GOT3 (cell line): ENCODE measurements at regions not wholly inside any gene's neighbourhood (a gene's known extent, or its start where the extent isn't known, plus 50 kb on each side); places are given as distances from the start of the nearest gene placed in this dataset.

Experiments used
- DNase-seq: peaks from one replicate; lab custom pipeline; 2025; ENCODE audit warnings: mixed read lengths; lab: John Stamatoyannopoulos, UW

DNA sequence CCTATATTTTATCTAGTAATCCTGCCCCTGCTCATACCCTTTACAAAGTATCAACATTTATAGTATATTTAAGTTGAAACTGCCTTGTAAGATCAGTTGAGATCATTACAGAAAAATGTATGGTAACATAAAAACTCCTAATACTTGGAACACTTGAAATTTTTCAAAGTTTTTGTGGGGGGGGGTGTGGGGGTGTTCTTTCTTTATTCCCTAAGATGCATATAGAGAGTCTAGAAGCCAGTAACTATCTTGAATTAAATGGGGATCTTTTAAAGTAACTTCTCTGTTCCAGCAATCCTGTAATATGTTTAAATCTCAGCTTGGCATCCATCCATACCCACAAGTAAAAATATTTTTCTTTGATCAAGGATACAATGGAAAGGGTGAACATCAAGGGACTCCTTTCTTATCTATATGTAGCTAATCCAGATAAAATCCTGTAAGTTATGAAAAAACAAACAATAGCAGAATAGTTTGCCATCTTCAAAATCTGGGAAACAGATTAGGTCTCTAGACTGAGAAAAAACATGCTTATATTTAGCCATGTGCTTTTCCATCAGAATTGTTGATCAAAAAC, 455.3 kb downstream of the MEIS1 start:
- no peak for DNase-seq

DNA sequence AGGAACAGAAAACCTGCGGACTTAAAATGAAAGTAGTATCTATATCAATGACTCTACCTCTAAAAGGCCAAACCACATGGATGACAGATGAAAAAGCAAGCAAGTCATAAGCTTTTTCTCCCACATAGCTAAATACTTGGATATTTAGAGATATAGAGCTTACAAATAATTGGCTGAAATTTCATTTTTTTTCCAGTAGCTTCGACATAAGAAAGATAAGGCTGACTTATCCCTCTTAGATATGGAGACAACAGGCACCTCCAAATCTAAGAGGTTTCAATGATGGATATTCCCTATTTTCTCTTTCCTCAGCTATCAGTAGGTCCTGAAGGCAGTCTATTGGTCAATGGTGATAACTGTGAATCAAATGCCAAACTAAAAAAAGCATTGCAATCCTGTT, 460.3 kb downstream of the MEIS1 start:
- no peak for DNase-seq

GRCh38 chr2:66896131-66896530, 461.2 kb downstream of the MEIS1 start:
- no peak for DNase-seq

GRCh38 chr2:66897181-66897580, 462.3 kb downstream of the MEIS1 start:
- no peak for DNase-seq

DNA sequence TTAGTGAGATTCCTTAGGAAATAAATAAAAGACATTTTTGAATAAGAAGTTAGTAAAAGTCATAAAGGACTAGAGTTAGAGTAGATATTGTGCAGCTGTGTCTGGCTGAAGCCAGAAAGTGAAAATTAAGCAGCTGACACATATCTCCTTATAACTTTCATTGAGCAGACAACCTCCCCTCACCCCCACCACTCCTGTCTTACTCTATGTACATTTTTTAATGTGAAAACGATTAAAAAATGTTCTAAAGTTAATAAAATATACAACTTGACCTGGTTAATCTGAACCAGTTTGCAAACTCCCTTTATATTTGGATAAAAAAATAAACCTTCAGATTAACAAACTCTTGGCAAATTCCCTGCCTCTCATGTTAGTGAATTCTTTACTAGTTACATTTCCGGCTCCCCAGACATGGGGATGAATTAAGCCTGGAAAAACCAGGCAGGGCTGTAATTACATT, 462.8 kb downstream of the MEIS1 start:
- DNase-seq: no peak

DNA sequence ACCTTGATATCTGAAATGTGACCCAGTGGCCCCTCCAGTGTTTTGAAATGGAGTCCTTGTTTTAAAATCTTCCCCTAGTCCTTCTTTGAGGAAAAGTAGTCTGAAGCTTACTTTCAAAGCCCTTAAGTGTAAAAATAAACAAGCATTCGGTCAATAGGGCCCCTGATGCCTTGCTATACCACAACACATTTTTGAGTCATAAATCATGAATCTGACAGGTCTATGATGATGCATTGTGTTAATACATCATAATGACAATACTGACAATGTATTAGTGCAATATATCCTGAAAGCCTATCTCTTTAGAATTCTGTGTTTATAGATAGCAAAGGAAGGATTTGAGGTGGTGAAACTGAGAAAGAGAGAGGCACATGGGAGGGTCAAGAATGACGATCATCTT, 464.2 kb downstream of the MEIS1 start:
- DNase-seq: no peak

DNA sequence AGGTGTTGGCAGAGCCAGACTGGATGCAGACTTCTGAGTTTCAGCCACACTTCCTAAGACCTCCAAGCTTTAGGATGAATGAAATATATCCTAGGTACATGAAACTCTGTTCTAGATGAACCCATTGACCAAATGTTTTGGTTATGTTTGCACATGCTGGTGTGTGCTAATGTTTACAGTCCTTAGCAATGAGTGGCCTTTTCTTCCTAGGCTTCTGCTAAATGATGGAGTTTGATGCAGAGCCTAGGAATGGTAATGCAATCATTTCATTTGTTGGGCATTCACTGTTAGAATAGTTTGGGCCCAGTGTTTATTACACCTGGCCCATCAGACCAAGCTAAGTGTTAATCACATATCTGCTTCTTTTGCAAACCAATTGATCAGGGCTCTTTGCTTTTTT, 464.7 kb downstream of the MEIS1 start:
- DNase-seq: no peak

DNA sequence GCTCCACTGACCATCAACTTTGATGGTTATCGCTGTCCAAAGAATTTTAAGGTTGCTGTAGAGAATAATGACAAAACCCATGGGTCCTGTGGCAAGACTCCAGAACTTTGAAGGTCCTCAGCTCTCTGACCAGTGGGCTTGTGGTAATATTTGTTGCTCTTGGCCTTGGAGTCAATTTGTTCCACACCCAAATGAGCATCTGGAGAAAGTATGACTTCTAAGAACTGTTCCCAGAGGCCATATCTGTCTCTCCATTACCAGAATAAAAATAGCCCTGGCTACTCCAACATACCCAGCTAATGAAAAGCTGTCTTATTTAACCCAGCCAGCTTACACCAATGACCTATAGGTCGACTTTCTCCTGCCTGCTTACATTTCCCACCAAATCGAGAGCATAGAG, 466.4 kb downstream of the MEIS1 start:
- no peak for DNase-seq

DNA sequence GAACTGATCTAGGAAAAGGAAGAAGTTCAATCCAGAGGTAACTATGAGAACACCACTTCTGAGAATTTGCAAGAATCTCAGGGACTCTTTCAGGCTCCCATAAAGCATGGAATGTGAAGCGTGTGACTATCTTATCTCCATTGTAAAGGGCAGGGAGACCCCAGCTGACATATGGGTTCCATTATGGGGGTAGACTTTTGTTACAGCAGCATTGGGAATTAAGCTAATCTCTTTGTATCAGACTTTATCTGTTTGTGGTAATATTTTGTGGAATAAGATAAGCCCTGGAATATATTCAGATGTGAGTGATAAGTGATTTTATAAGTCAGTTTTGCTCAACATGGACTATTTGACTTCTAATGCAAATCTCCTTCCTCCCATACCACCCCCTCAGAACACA, 468.3 kb downstream of the MEIS1 start:
- no peak for DNase-seq

DNA sequence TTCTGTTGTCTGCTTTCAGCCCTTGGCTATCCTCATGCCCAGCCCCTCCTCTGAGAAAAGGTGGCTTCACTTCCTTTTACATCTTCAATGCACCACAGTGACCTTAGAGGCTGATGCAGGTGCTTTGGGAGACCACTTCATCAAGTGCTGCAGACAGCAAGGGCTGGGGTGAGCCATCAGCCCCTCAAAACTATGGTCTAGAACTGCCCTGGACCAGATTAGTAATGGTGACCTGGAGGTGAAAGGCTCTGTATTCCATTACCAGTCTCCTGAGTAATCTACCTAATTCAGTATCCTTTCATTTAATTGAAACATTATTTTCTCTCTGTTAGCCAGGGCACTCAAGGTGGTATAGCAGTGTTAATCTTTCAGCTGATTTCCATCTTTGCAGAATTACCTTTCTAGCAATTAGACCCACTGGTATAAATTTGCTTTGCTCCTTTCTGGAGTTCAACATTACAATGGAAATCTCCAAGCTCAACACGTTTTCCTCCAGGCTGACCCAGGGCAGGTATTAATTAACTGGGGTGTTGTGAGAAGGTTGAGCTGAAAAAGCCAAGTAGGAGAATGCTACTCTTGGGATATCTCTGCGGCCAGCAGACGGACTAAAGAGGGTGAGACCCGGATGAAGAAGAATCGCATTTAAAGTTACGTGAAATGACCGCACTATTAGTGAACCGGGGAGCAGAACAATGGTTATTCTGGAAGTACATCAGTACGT, 469.0 kb downstream of the MEIS1 start:
- no peak for DNase-seq

DNA sequence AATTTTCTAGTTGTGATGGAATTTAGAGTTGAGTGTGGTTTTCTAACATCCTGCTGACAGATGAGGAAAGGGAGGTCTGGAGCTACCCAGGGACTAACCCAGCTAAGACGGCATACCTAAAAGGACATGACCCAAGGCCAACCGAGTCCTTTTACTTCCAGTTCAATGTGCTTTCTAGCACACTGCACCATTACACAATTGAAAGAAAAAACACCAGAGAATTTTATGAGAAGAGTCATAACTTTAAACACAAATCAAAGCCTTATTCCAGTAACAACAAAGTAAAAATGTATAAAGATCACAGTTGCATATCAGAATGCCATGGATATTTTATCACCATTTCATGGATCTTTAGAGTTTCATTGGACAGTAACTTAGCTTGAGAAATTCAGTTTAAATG, 480.3 kb downstream of the MEIS1 start:
- DNase-seq: no peak

DNA sequence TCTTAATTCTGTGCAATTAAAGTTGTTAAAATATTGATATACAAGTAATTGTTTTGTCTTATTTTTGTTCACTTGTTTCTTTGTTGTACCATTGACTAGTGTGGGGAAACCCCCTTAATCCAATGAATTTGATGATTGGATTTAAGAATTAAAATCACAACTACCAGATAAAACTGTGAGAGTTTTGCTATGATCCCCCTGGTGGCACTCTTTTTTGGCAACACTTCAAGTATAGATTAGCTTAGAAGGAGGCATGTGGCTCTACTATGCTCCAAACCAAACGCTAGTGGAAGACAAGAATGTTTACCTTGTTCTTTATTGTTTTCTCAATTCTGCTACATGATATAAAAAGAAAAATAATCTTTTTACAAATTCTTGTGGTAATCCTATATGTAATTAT, 477.8 kb upstream of the ETAA1 start:
- DNase-seq: no peak

- DNase-seq: no peak
Measured at GRCh38 chr2:66920415-66920814, 476.7 kb upstream of the ETAA1 start.

- no peak for DNase-seq
Measured at GRCh38 chr2:66925128-66925527, 472.0 kb upstream of the ETAA1 start.

DNA sequence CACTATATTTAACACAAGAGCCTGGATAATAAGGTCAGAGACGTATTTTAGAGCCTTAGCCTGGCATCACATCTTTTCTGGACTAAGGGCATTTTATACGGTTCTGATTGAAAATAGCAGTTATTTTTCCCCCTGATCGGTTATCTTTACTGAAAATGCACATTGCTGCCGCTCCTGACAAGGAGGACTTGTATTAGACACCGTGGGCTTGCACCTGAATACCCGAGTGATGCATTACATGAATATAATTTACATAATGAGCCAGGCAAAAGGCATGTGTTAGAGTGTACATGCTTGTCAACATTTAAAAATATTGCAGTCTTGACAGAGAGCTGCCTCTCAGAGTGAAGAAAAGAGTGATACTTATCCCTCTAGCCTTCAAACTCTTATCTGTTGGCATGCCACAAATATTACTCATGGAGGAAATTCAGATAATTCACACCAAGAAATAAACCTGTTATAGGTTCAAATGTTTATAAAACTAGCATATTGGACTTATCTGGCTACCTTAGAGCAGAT, 470.5 kb upstream of the ETAA1 start:
- no peak for DNase-seq

GRCh38 chr2:66929632-66930338, 467.3 kb upstream of the ETAA1 start:
- DNase-seq: no peak

- DNase-seq: no peak
Measured at GRCh38 chr2:66930339-66931220, 466.6 kb upstream of the ETAA1 start.

DNA sequence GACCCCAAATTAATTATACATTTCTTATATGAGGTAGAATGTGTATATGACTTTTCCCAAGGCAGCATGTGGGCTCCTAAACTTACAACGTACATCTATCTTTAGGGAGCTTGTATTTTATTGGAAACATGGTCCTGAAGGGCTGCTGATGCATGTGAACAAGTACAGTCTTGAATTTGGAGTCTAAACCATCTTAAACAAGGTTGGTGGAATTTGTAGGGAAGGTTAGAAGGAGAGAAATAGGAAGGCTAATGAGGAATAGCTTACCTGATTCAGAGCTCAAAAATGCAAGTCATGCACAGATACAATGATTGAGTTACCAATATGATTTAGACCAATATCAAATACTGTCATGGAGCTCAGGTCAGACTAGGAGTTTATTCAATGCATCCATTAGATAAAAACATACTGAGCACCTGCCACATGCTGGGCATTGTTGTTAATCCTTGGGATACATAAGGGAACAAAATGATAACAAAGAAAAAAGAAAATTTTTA, 458.6 kb upstream of the ETAA1 start:
- DNase-seq: no peak

DNA sequence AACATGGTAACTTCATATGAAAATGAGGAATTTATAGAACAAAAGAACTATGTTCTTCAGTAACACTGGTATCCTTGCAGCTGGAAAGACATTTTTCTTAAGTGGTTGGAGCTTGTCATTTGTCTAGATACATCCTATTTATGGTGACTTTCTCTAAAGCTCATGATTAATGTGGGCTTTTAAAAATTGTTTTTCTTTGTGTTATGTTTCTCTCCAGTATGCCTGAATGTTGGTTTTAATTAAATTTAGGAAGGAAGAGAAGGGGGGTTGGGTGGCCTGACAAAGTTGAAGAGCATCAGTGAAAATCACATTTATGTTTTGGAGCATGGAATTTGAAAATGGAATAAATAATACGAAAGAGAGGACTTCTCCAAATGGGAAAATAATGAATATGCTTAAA, 457.1 kb upstream of the ETAA1 start:
- DNase-seq: no peak

GRCh38 chr2:66948234-66948633, 448.9 kb upstream of the ETAA1 start:
- no peak for DNase-seq

GRCh38 chr2:66957198-66957597, 439.9 kb upstream of the ETAA1 start:
- no peak for DNase-seq

DNA sequence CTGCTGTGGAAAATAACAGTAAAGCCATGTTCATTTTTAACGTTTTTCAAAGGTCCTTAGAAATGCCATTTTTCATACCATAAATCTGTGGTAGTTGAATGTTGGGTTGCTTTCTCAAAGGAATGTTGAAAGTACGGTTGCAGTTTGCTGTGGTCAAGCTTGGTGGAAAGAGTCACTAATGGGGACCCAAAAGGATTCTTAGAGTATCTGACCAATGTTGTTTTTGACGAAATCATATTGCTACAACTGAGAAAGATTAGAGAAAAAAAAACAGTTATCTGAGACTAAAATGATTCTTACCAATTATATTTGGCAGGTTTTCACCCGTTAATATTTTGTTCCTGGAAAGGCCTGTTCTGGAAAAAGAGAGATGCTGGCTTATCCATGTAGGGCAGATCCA, 439.5 kb upstream of the ETAA1 start:
- DNase-seq: no peak
